Mesothelial cell of epicardium (in vitro differentiated cells): ENCODE measurements at regions not wholly inside any gene's neighbourhood (a gene's known extent, or its start where the extent isn't known, plus 50 kb on each side); places are given as distances from the start of the nearest gene placed in this dataset.
A peak's percentile ranks its signal among the peaks of the same experiment; 100 is the strongest.

Source experiments
- DNase-seq, 2 experiments: peaks; one replicate each; pipeline ENCODE4 v3.0.0; 2021; ENCODE audit warnings: low spot score in 2 of 2; ENCODE audit not compliant: unreplicated experiment in 2 of 2
- H3K27ac Mint-ChIP-seq: 2 replicates; pipeline ENCODE4 v1.8.0; 2021; ENCODE audit warnings: mixed read lengths
- H3K27me3 Mint-ChIP-seq: 2 replicates; pipeline ENCODE4 v1.8.0; 2021; ENCODE audit warnings: low read depth, mixed read lengths
- H3K36me3 Mint-ChIP-seq: 2 replicates; pipeline ENCODE4 v1.8.0; 2021; ENCODE audit warnings: mixed read lengths
- H3K4me1 Mint-ChIP-seq: 2 replicates; pipeline ENCODE4 v1.8.0; 2021; ENCODE audit warnings: mixed read lengths
- H3K4me3 Mint-ChIP-seq: 2 replicates; pipeline ENCODE4 v1.8.0; 2021; ENCODE audit warnings: mild to moderate bottlenecking, moderate library complexity, mixed read lengths
- H3K9me3 Mint-ChIP-seq: 2 replicates; pipeline ENCODE4 v1.8.0; 2021; ENCODE audit warnings: mixed read lengths
- CTCF ChIP-seq: fragments of 200-600 bp; sonication (generic); IDR thresholded peaks from one replicate; pipeline ENCODE4 v1.5.0; 2021; ENCODE audit warnings: antibody characterized with exemption; ENCODE audit not compliant: unreplicated experiment

GRCh38 chr18:22283397-22283796, 114.0 kb downstream of the GATA6 start:
- peaks cover 18% of the 10 kb centered on the region for H3K4me1 Mint-ChIP-seq
- H3K9me3 Mint-ChIP-seq = peaks cover 5% of the 10 kb centered on the region
- H3K27me3 Mint-ChIP-seq = no peaks in the 10 kb centered on the region
- no peak for TF ChIP-seq CTCF
- H3K4me3 Mint-ChIP-seq = no peak overlapping the region
- no peaks in the 10 kb centered on the region for H3K36me3 Mint-ChIP-seq
- no peak for DNase-seq
- H3K27ac Mint-ChIP-seq = no peak overlapping the region

GRCh38 chr18:22283116-22283395, 113.7 kb downstream of the GATA6 start:
- Mint-ChIP-seq H3K4me1 (peaks cover 18% of the 10 kb centered on the region), H3K36me3 (no peaks in the 10 kb centered on the region), H3K27ac (no peak overlapping the region), H3K27me3 (no peaks in the 10 kb centered on the region), H3K4me3 (no peak overlapping the region), H3K9me3 (peaks cover 1% of the 10 kb centered on the region)
- no peak for TF ChIP-seq CTCF
- no peak for DNase-seq

GRCh38 chr18:22282311-22283115, 113.1 kb downstream of the GATA6 start:
- H3K4me3 Mint-ChIP-seq = no peak overlapping the region
- no peaks in the 10 kb centered on the region for H3K27me3 Mint-ChIP-seq
- peaks cover 18% of the 10 kb centered on the region for H3K4me1 Mint-ChIP-seq
- peak overlapping the region; percentile 57 for H3K27ac Mint-ChIP-seq
- no peak for TF ChIP-seq CTCF
- DNase-seq = no peak
- H3K36me3 Mint-ChIP-seq = no peaks in the 10 kb centered on the region
- no peaks in the 10 kb centered on the region for H3K9me3 Mint-ChIP-seq

- no peak for DNase-seq
- Mint-ChIP-seq H3K9me3 (no peaks in the 10 kb centered on the region), H3K4me1 (peaks cover 21% of the 10 kb centered on the region), H3K27me3 (no peaks in the 10 kb centered on the region), H3K36me3 (no peaks in the 10 kb centered on the region), H3K4me3 (no peak overlapping the region), H3K27ac (peak overlapping the region; percentile 21)
- no peak for TF ChIP-seq CTCF
Measured at GRCh38 chr18:22280453-22280750, 111.0 kb downstream of the GATA6 start.

GRCh38 chr18:22279741-22280452, 110.5 kb downstream of the GATA6 start:
- H3K27ac Mint-ChIP-seq = peak overlapping the region; percentile 21
- no peaks in the 10 kb centered on the region for H3K36me3 Mint-ChIP-seq
- H3K4me3 Mint-ChIP-seq = no peak overlapping the region
- H3K9me3 Mint-ChIP-seq = no peaks in the 10 kb centered on the region
- TF ChIP-seq CTCF = no peak
- peaks cover 21% of the 10 kb centered on the region for H3K4me1 Mint-ChIP-seq
- no peak for DNase-seq
- no peaks in the 10 kb centered on the region for H3K27me3 Mint-ChIP-seq
